GM12878 (cell line): ENCODE measurements at regions not wholly inside any gene's neighbourhood (a gene's known extent, or its start where the extent isn't known, plus 50 kb on each side); places are given as distances from the start of the nearest gene placed in this dataset.

Source experiments
- ATAC-seq: fragments of 200-7000 bp; cut with Tn5 transposase; 3 replicates; pipeline ENCODE4 v1.9.1; 2020; ENCODE audit warnings: mild to moderate bottlenecking, moderate library complexity
- BruUV-seq: library from RNA; stranded (reverse); fragments of 400-500 nt; replicated peaks from 2 replicates; lab custom pipeline; 2021; lab: Mats Ljungman, UMichigan
- CTCF ChIA-PET: fragments of 300-600 bp; sonication (Branson Sonifier 250); formaldehyde crosslinking; extraction: SDS; loops from one replicate; lab custom pipeline; 2021; ENCODE audit warnings: inconsistent platforms; lab: Yijun Ruan, JAX
- POLR2A ChIA-PET: fragments of 350-600 bp; formaldehyde crosslinking; extraction: SDS; loops from one replicate; lab custom pipeline; 2021; ENCODE audit warnings: inconsistent platforms; lab: Charles Lee
- RAD21 ChIA-PET: fragments of 300-600 bp; sonication (Branson Sonifier 250); formaldehyde crosslinking; loops from one replicate; lab custom pipeline; 2023; ENCODE audit warnings: antibody characterized with exemption; ENCODE audit not compliant: unreplicated experiment; lab: Charles Lee
- SMC1A ChIA-PET: fragments of 300-600 bp; sonication (Branson Sonifier 250); formaldehyde crosslinking; loops from one replicate; lab custom pipeline; 2023; ENCODE audit not compliant: unreplicated experiment, uncharacterized antibody; lab: Charles Lee
- DNase-seq: peaks from one replicate; pipeline ENCODE4 v3.0.0-alpha.2; 2011; ENCODE audit warnings: low read depth, low spot score
- FAIRE-seq: peaks from 3 replicates; lab custom pipeline; 2011; peaks lifted over from hg19 to GRCh38; lab: Jason Lieb, UNC
- H2AFZ ChIP-seq: 2 replicates; pipeline ENCODE4 v1.6.0; 2011; ENCODE audit warnings: low read depth, low read length, control low read depth; ENCODE audit not compliant: control insufficient read depth
- H3K27ac ChIP-seq: 2 replicates; pipeline ENCODE4 v1.5.1; 2011; ENCODE audit warnings: control low read depth; ENCODE audit not compliant: control insufficient read depth, insufficient read depth
- H3K27me3 ChIP-seq, 2 experiments: replicated peaks in 1 of 2; 2 replicates each; pipeline versions ENCODE4 v1.6.0 to v1.6.1; 2011; ENCODE audit warnings: low read length in 1 of 2; ENCODE audit not compliant: control insufficient read depth in 2 of 2, insufficient read depth in 2 of 2
- H3K36me3 ChIP-seq, 2 experiments: 2 replicates each; pipeline ENCODE4 v1.5.1; 2011; ENCODE audit warnings: low read length in 1 of 2; ENCODE audit not compliant: control insufficient read depth in 2 of 2, insufficient read depth in 2 of 2
- H3K4me1 ChIP-seq: 2 replicates; pipeline ENCODE4 v1.6.1; 2011; ENCODE audit warnings: mild to moderate bottlenecking, low read length, moderate library complexity, mixed read lengths; ENCODE audit not compliant: control insufficient read depth, insufficient read depth
- H3K4me2 ChIP-seq: 2 replicates; pipeline ENCODE4 v1.6.0; 2011; ENCODE audit warnings: control low read depth; ENCODE audit not compliant: control insufficient read depth, insufficient read depth
- H3K4me3 ChIP-seq: fragments of 200-600 bp; sonication (generic); 2 replicates; pipeline ENCODE4 v1.5.1; 2016
- H3K79me2 ChIP-seq: 2 replicates; pipeline ENCODE4 v1.6.0; 2011; ENCODE audit warnings: low read length; ENCODE audit not compliant: control insufficient read depth, insufficient read depth
- H3K9ac ChIP-seq: 2 replicates; pipeline ENCODE4 v1.8.0; 2011; ENCODE audit warnings: low read length, control low read depth, mixed read lengths; ENCODE audit not compliant: control insufficient read depth, insufficient read depth
- H3K9me3 ChIP-seq: replicated peaks from 3 replicates; pipeline ENCODE4 v1.5.1; 2011; ENCODE audit warnings: mild to moderate bottlenecking, low read length; ENCODE audit not compliant: control insufficient read depth, insufficient read depth
- H4K20me1 ChIP-seq: 2 replicates; pipeline ENCODE4 v1.6.0; 2011; ENCODE audit not compliant: control insufficient read depth, insufficient read depth
- FOS ChIP-seq: IDR thresholded peaks from 3 replicates; pipeline ENCODE4 v1.6.1; 2011; ENCODE audit warnings: borderline replicate concordance; ENCODE audit not compliant: insufficient read length; ENCODE audit errors: extremely low read depth
- FOXK2 ChIP-seq: fragments of 450-650 bp; IDR thresholded peaks from 2 replicates; pipeline ENCODE4 v1.6.1; 2017; ENCODE audit warnings: mild to moderate bottlenecking, moderate library complexity
- MAX ChIP-seq: IDR thresholded peaks from 2 replicates; pipeline ENCODE4 v1.6.1; 2012; ENCODE audit warnings: low read depth, low read length, improper control_type of control experiment
- MTA3 ChIP-seq: IDR thresholded peaks from 2 replicates; pipeline ENCODE4 v1.6.1; 2012; ENCODE audit warnings: low read length, inconsistent platforms, borderline replicate concordance
- NR2C2 ChIP-seq: IDR thresholded peaks from 2 replicates; pipeline ENCODE4 v1.6.1; 2011; ENCODE audit warnings: borderline replicate concordance, low read depth; ENCODE audit not compliant: control insufficient read depth, insufficient read length
- RELA ChIP-seq: fragments of 450-650 bp; IDR thresholded peaks from 2 replicates; pipeline ENCODE4 v1.8.0; 2014; ENCODE audit warnings: borderline replicate concordance; ENCODE audit not compliant: partially characterized antibody
- STAT1 ChIP-seq: fragments of 450-650 bp; conservative IDR thresholded peaks from 2 replicates; pipeline ENCODE4 v1.6.1; 2014; ENCODE audit warnings: antibody characterized with exemption, mild to moderate bottlenecking
- YBX1 ChIP-seq: fragments of 450-650 bp; IDR thresholded peaks from 2 replicates; pipeline ENCODE4 v1.6.1; 2016; ENCODE audit warnings: antibody characterized with exemption
- ZBTB4 ChIP-seq: fragments of 450-650 bp; formaldehyde crosslinking; IDR thresholded peaks from 2 replicates; pipeline ENCODE4 v1.4.0; 2022; ENCODE audit warnings: mild to moderate bottlenecking, moderate library complexity
- WGBS: methylation state at CpG from one replicate; pipeline ENCODE4 v1.1.6; 2016; ENCODE audit warnings: low lambda C conversion rate; ENCODE audit not compliant: insufficient replicate concordance, insufficient coverage; ENCODE audit errors: missing lambda C conversion rate; 5-methylcytosine and 5-hydroxymethylcytosine counted together
- in situ Hi-C: fragments of 300-500 bp; cut with MboI; formaldehyde crosslinking; loops from 9 replicates; pipeline ENCODE4 v1.14.3; 2018; ENCODE audit warnings: mixed read lengths
- intact Hi-C: fragments of 100-400 bp; cut with micrococcal nuclease; formaldehyde crosslinking; loops from one replicate; pipeline ENCODE4 v1.14.2; 2022; ENCODE audit not compliant: unreplicated experiment

- TF ChIP-seq YBX1 = no peak
- no peak for TF ChIP-seq FOXK2
- no peak for TF ChIP-seq FOS
- no peak for TF ChIP-seq STAT1
- no peak for TF ChIP-seq MAX
- no peak for TF ChIP-seq RELA
- TF ChIP-seq MTA3 = no peak
- no peak for TF ChIP-seq ZBTB4 (CRISPR knock-in tag)
- no peak for TF ChIP-seq NR2C2
- no TSS peak for BruUV-seq
- Histone ChIP-seq H3K36me3 (no peaks in the 10 kb centered on the region), H3K27ac (no peak overlapping the region), H4K20me1 (no peaks in the 10 kb centered on the region; the same call in 1 of the 2 replicates), H3K79me2 (no peaks in the 10 kb centered on the region), H3K4me1 (no peaks in the 10 kb centered on the region), H2AFZ (no peak overlapping the region), H3K9ac (no peak overlapping the region), H3K4me3 (no peak overlapping the region), H3K9me3 (no peaks in the 10 kb centered on the region), H3K27me3 (peaks cover 3 to 7% of the 10 kb centered on the region in 2 experiments; a peak in 3 of 4 replicates), H3K4me2 (no peak overlapping the region)
- in situ Hi-C loops = no loop called here
- RAD21 ChIA-PET = no interaction called here
- SMC1A ChIA-PET = no interaction called here
- POLR2A ChIA-PET = no interaction called here
- FAIRE-seq (no peak), DNase-seq (no peak), ATAC-seq (no peak)
- CTCF ChIA-PET = no interaction called here
- intact Hi-C loops = no loop called here
- 13% methylated on average over 10 of the region's 10 CpGs for WGBS
These were observed 79.5 kb upstream of the CCL1 start for GRCh38 chr17:34442387-34443111.
